ENCODE measurements at regions not wholly inside any gene's neighbourhood (a gene's known extent, or its start where the extent isn't known, plus 50 kb on each side); places are given as distances from the start of the nearest gene placed in this dataset.

- H3K27me3 ChIP-seq (replicated peaks; ENCODE audit: insufficient read depth, low read length): no peaks in the 10 kb centered on the region
- H3K9me3 ChIP-seq (replicated peaks; ENCODE audit: insufficient read depth, low read length): no peaks in the 10 kb centered on the region
- no peak overlapping the region for H3K4me3 ChIP-seq (ENCODE audit: low read length)
These were observed 74.3 kb upstream of the FOXQ1 start for GRCh38 chr6:1237636-1238035.

GRCh38 chr6:1235825-1236224 is 76.1 kb upstream of the FOXQ1 start:
- Histone ChIP-seq H3K9ac (ENCODE audit: low read length) (no peak overlapping the region), H3K4me3 (ENCODE audit: low read length) (no peak overlapping the region), H3K9me3 (replicated peaks; ENCODE audit: insufficient read depth, low read length) (no peaks in the 10 kb centered on the region), H3K27me3 (replicated peaks; ENCODE audit: insufficient read depth, low read length) (no peaks in the 10 kb centered on the region), H3K4me2 (ENCODE audit: low read depth, low read length) (no peak overlapping the region), H4K20me1 (ENCODE audit: insufficient read depth, low read length) (no peaks in the 10 kb centered on the region), H3K9me2 (replicated peaks; ENCODE audit: insufficient read depth, low read length) (no peaks in the 10 kb centered on the region), H2AFZ (ENCODE audit: low read length) (no peak overlapping the region), H3F3A (ENCODE audit: insufficient read depth, low read length) (no peaks in the 10 kb centered on the region), H3K79me2 (ENCODE audit: low read length) (no peaks in the 10 kb centered on the region), H3K27ac (ENCODE audit: low read length) (no peak overlapping the region), H3K4me1 (ENCODE audit: low read length) (no peaks in the 10 kb centered on the region), H3K36me3 (replicated peaks; ENCODE audit: insufficient read depth, low read length) (no peaks in the 10 kb centered on the region)
- no peak for TF ChIP-seq EZH2phosphoT487 (IDR thresholded peaks at IDR 0.05; ENCODE audit: low read length)
- no peak for TF ChIP-seq CTCF (IDR thresholded peaks at IDR 0.05; ENCODE audit: low read length)
- TF ChIP-seq EZH2 (optimal IDR thresholded peaks at IDR 0.05; ENCODE audit: low read depth, low read length): no peak
- no peak for DNase-seq

More at GRCh38 chr6:1237636-1238035, 74.3 kb upstream of the FOXQ1 start:
- Histone ChIP-seq H3K27ac (ENCODE audit: low read length) (no peak overlapping the region), H4K20me1 (ENCODE audit: insufficient read depth, low read length) (no peaks in the 10 kb centered on the region), H3K4me2 (ENCODE audit: low read depth, low read length) (no peak overlapping the region), H3K79me2 (ENCODE audit: low read length) (no peaks in the 10 kb centered on the region), H3K9me2 (replicated peaks; ENCODE audit: insufficient read depth, low read length) (no peaks in the 10 kb centered on the region), H3K36me3 (replicated peaks; ENCODE audit: insufficient read depth, low read length) (no peaks in the 10 kb centered on the region), H3K9ac (ENCODE audit: low read length) (no peak overlapping the region), H3K4me1 (ENCODE audit: low read length) (no peaks in the 10 kb centered on the region), H2AFZ (ENCODE audit: low read length) (no peak overlapping the region), H3F3A (ENCODE audit: insufficient read depth, low read length) (no peaks in the 10 kb centered on the region)
- TF ChIP-seq EZH2phosphoT487 (IDR thresholded peaks at IDR 0.05; ENCODE audit: low read length): no peak
- no peak for TF ChIP-seq EZH2 (optimal IDR thresholded peaks at IDR 0.05; ENCODE audit: low read depth, low read length)
- no peak for TF ChIP-seq CTCF (IDR thresholded peaks at IDR 0.05; ENCODE audit: low read length)
- no peak for DNase-seq

- no peak overlapping the region for H2AFZ ChIP-seq (ENCODE audit: low read length)
- no peak overlapping the region for H3K4me3 ChIP-seq (ENCODE audit: low read length)
- no peaks in the 10 kb centered on the region for H3K79me2 ChIP-seq (ENCODE audit: low read length)
- TF ChIP-seq CTCF (IDR thresholded peaks at IDR 0.05; ENCODE audit: low read length): no peak
- TF ChIP-seq EZH2phosphoT487 (IDR thresholded peaks at IDR 0.05; ENCODE audit: low read length): no peak
- no peak for TF ChIP-seq EZH2 (optimal IDR thresholded peaks at IDR 0.05; ENCODE audit: low read depth, low read length)
- no peak overlapping the region for H3K27ac ChIP-seq (ENCODE audit: low read length)
- no peaks in the 10 kb centered on the region for H3K27me3 ChIP-seq (replicated peaks; ENCODE audit: insufficient read depth, low read length)
- no peaks in the 10 kb centered on the region for H3K36me3 ChIP-seq (replicated peaks; ENCODE audit: insufficient read depth, low read length)
- no peaks in the 10 kb centered on the region for H3K9me3 ChIP-seq (replicated peaks; ENCODE audit: insufficient read depth, low read length)
- H3K9ac ChIP-seq (ENCODE audit: low read length): no peak overlapping the region
- H3K4me1 ChIP-seq (ENCODE audit: low read length): no peaks in the 10 kb centered on the region
- no peak for DNase-seq
- no peaks in the 10 kb centered on the region for H4K20me1 ChIP-seq (ENCODE audit: insufficient read depth, low read length)
- H3K4me2 ChIP-seq (ENCODE audit: low read depth, low read length): no peak overlapping the region
- no peaks in the 10 kb centered on the region for H3F3A ChIP-seq (ENCODE audit: insufficient read depth, low read length)
- H3K9me2 ChIP-seq (replicated peaks; ENCODE audit: insufficient read depth, low read length): no peaks in the 10 kb centered on the region
These were observed 78.0 kb upstream of the FOXQ1 start for GRCh38 chr6:1233924-1234323.

Measured in MM.1S (cell line).